PC-9 (cell line): ENCODE measurements at regions not wholly inside any gene's neighbourhood (a gene's known extent, or its start where the extent isn't known, plus 50 kb on each side); places are given as distances from the start of the nearest gene placed in this dataset.

Experiments used
- BruUV-seq: library from RNA; stranded (reverse); fragments of 400-500 nt; replicated peaks from 2 replicates; lab custom pipeline; 2021; lab: Mats Ljungman, UMichigan
- CTCF ChIA-PET: fragments of 300-600 bp; sonication (Branson Sonifier 250); formaldehyde crosslinking; loops from one replicate; lab custom pipeline; 2022; ENCODE audit warnings: antibody characterized with exemption; lab: Charles Lee
- POLR2A ChIA-PET: fragments of 300-600 bp; sonication (Branson Sonifier 250); formaldehyde crosslinking; loops from one replicate; lab custom pipeline; 2022; ENCODE audit warnings: antibody characterized with exemption; ENCODE audit not compliant: unreplicated experiment; lab: Charles Lee
- DNase-seq, 2 experiments: peaks; one replicate each; pipeline versions ENCODE4 v3.0.0 to v3.0.0-alpha.2; 2015 to 2022; ENCODE audit warnings: mixed read lengths in 1 of 2
- H2AFZ ChIP-seq: fragments of 200-600 bp; sonication (generic); 2 replicates; pipeline ENCODE4 v1.8.1; 2017; ENCODE audit warnings: antibody characterized with exemption
- H3F3A ChIP-seq: fragments of 200-600 bp; sonication (generic); 2 replicates; pipeline ENCODE4 v1.8.1; 2017; ENCODE audit warnings: antibody characterized with exemption, mild to moderate bottlenecking, low read depth; ENCODE audit not compliant: insufficient read depth
- H3K27ac ChIP-seq: fragments of 200-600 bp; sonication (generic); 2 replicates; pipeline ENCODE4 v1.6.1; 2016; ENCODE audit warnings: mixed run types
- H3K27me3 ChIP-seq: fragments of 200-600 bp; sonication (generic); 2 replicates; pipeline ENCODE4 v1.6.1; 2016; ENCODE audit warnings: low read depth, mixed run types; ENCODE audit not compliant: insufficient read depth
- H3K36me3 ChIP-seq: fragments of 200-600 bp; sonication (generic); 2 replicates; pipeline ENCODE4 v1.6.1; 2016; ENCODE audit warnings: low read depth, mixed run types
- H3K4me1 ChIP-seq: fragments of 200-600 bp; sonication (generic); replicated peaks from 2 replicates; pipeline ENCODE4 v1.6.1; 2016; ENCODE audit warnings: mixed run types; ENCODE audit not compliant: insufficient read depth
- H3K4me2 ChIP-seq: fragments of 200-600 bp; sonication (generic); 2 replicates; pipeline ENCODE4 v1.6.1; 2017; ENCODE audit warnings: mixed run types
- H3K4me3 ChIP-seq: fragments of 200-600 bp; sonication (generic); 2 replicates; pipeline ENCODE4 v1.6.1; 2016; ENCODE audit warnings: mixed run types
- H3K79me2 ChIP-seq: fragments of 200-600 bp; sonication (generic); 2 replicates; pipeline ENCODE4 v1.6.1; 2017; ENCODE audit warnings: low read depth, mixed run types
- H3K9me2 ChIP-seq: fragments of 200-600 bp; sonication (generic); 2 replicates; pipeline ENCODE4 v1.8.1; 2017; ENCODE audit warnings: mild to moderate bottlenecking; ENCODE audit not compliant: insufficient read depth
- H3K9me3 ChIP-seq: fragments of 200-600 bp; sonication (generic); 2 replicates; pipeline ENCODE4 v1.8.1; 2016; ENCODE audit warnings: low read depth; ENCODE audit not compliant: insufficient read depth
- H4K20me1 ChIP-seq: fragments of 200-600 bp; sonication (generic); 2 replicates; pipeline ENCODE4 v1.8.1; 2017; ENCODE audit not compliant: insufficient read depth
- EZH2 ChIP-seq: fragments of 200-600 bp; sonication (generic); IDR thresholded peaks from 2 replicates; pipeline ENCODE4 v1.8.0; 2017; ENCODE audit warnings: antibody characterized with exemption, low read depth
- intact Hi-C: fragments of 100-400 bp; cut with micrococcal nuclease; formaldehyde crosslinking; loops from one replicate; pipeline ENCODE4 v1.10.0; 2022; ENCODE audit not compliant: unreplicated experiment
- TF ChIP-seq, protein P1 (sequence below): fragments of 200-600 bp; sonication (generic); conservative IDR thresholded peaks from 2 replicates; pipeline ENCODE4 v1.6.1; 2017; ENCODE audit warnings: mixed run types, antibody characterized with exemption, mild to moderate bottlenecking, moderate library complexity

DNA sequence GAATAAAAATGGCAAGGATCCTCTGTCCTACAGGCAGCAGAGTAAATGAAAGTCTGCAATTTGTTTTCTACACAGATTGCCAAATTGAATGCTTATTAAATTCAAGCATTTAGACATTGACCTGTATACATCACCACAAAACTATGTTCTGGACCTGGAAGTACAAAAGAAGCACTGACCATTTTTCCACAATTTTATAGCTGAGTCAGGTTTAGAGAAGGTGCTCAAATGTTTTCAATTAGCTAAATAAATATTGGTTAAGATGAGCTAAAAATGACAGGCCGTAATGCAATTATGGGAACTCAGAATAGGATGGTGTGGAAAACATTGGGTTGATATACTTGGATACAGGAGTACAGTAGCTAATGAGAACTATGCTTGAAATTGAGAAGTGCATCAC is 490.7 kb upstream of the MEIS1 start:
- no peak overlapping the region for H3K27ac ChIP-seq
- intact Hi-C loops, result no loop called here
- no peaks in the 10 kb centered on the region for H3K4me1 ChIP-seq
- POLR2A ChIA-PET, result interaction anchor here (0.6 kb wide), 1 partner anchor 785 kb away, joined by 3 read pairs; no protein-coding TSS in a partner anchor
- H3K9me3 ChIP-seq, result no peaks in the 10 kb centered on the region; the same call in 1 of the 2 replicates
- H3K4me3 ChIP-seq, result no peak overlapping the region
- TF ChIP-seq, protein P1, sequence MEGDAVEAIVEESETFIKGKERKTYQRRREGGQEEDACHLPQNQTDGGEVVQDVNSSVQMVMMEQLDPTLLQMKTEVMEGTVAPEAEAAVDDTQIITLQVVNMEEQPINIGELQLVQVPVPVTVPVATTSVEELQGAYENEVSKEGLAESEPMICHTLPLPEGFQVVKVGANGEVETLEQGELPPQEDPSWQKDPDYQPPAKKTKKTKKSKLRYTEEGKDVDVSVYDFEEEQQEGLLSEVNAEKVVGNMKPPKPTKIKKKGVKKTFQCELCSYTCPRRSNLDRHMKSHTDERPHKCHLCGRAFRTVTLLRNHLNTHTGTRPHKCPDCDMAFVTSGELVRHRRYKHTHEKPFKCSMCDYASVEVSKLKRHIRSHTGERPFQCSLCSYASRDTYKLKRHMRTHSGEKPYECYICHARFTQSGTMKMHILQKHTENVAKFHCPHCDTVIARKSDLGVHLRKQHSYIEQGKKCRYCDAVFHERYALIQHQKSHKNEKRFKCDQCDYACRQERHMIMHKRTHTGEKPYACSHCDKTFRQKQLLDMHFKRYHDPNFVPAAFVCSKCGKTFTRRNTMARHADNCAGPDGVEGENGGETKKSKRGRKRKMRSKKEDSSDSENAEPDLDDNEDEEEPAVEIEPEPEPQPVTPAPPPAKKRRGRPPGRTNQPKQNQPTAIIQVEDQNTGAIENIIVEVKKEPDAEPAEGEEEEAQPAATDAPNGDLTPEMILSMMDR, result no peak
- no peak for TF ChIP-seq EZH2
- no peaks in the 10 kb centered on the region for H3K9me2 ChIP-seq
- no peak for DNase-seq
- CTCF ChIA-PET, result no interaction called here
- no peaks in the 10 kb centered on the region for H3F3A ChIP-seq
- no peaks in the 10 kb centered on the region for H4K20me1 ChIP-seq
- no TSS peak for BruUV-seq
- no peaks in the 10 kb centered on the region for H3K79me2 ChIP-seq
- no peaks in the 10 kb centered on the region for H3K27me3 ChIP-seq
- H3K4me2 ChIP-seq, result no peak overlapping the region
- no peak overlapping the region for H2AFZ ChIP-seq
- no peaks in the 10 kb centered on the region for H3K36me3 ChIP-seq

DNA sequence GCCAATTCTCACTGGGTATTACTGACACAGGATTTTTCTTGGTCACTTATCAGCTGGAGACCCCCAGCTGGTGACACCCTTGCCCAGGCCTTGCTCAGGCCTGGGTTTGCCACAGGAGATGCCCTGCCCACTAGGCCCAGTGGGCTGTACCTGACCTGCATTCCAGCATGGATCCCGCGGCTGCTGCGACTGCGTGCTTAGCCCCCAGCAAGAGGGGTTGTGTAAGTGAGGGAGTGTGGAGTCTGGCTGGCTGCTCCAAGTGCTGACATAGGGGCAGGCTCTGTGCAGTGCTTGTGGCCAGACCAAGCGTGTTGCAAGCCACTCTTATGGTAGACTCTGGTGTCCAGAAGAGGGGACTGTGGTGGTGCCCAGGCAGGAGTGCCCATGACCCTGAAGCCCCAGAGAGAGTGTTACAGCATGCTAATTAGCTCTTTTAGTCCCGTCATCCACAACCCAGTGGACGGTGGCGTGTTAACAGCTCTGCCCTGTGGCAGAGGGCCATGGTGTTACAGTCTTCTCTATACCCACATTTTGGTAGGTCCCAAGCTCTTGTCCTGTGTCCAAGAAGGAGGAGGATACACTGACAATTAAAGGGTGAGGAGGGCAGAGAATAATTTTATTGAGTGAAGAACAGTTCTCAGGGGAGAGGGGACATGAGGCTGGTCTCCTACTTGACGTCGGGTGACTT is 491.7 kb upstream of the MEIS1 start:
- intact Hi-C loops, result no loop called here
- no peaks in the 10 kb centered on the region for H3K9me3 ChIP-seq
- BruUV-seq, result no TSS peak
- H3K79me2 ChIP-seq, result no peaks in the 10 kb centered on the region
- no peak overlapping the region for H3K4me2 ChIP-seq
- H3K36me3 ChIP-seq, result no peaks in the 10 kb centered on the region
- DNase-seq, result no peak
- H3K4me3 ChIP-seq, result no peak overlapping the region
- no peaks in the 10 kb centered on the region for H3K9me2 ChIP-seq
- ChIA-PET POLR2A (no interaction called here), CTCF (no interaction called here)
- no peak overlapping the region for H3K27ac ChIP-seq
- no peaks in the 10 kb centered on the region for H3F3A ChIP-seq
- H2AFZ ChIP-seq, result no peak overlapping the region
- H3K27me3 ChIP-seq, result no peaks in the 10 kb centered on the region
- no peaks in the 10 kb centered on the region for H3K4me1 ChIP-seq
- TF ChIP-seq, protein P1, result no peak
- no peaks in the 10 kb centered on the region for H4K20me1 ChIP-seq

DNA sequence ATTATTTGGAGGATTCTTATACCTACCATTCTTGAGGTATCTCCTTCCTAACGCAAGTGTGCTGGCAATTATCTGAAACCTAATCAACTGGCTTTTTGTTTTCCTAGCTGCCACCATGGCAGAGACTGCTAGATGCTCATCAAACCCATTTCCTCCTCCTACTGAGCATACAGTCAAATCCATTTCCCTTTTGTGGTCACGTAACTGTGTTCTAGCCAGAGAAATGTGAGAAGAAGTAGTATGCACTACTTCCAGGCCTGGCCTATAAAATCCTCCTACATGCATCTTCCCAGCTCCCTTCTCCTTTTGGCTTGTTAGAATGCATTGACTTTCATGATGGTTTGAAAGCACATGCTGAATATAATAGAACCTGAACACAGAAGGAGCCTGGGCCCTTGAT is 494.1 kb upstream of the MEIS1 start:
- Histone ChIP-seq H2AFZ (no peak overlapping the region), H3K4me3 (no peak overlapping the region), H3K79me2 (no peaks in the 10 kb centered on the region), H4K20me1 (no peaks in the 10 kb centered on the region), H3K4me2 (no peak overlapping the region), H3K27me3 (no peaks in the 10 kb centered on the region), H3K4me1 (no peaks in the 10 kb centered on the region), H3K9me2 (no peaks in the 10 kb centered on the region), H3K9me3 (no peaks in the 10 kb centered on the region), H3K27ac (no peak overlapping the region), H3K36me3 (no peaks in the 10 kb centered on the region), H3F3A (no peaks in the 10 kb centered on the region)
- no peak for DNase-seq
- POLR2A ChIA-PET, result no interaction called here
- intact Hi-C loops, result no loop called here
- CTCF ChIA-PET, result no interaction called here
- TF ChIP-seq, protein P1, result no peak
- TF ChIP-seq EZH2, result no peak
- BruUV-seq, result no TSS peak
